ENCODE measurements at regions not wholly inside any gene's neighbourhood (a gene's known extent, or its start where the extent isn't known, plus 50 kb on each side); places are given as distances from the start of the nearest gene placed in this dataset.

DNA sequence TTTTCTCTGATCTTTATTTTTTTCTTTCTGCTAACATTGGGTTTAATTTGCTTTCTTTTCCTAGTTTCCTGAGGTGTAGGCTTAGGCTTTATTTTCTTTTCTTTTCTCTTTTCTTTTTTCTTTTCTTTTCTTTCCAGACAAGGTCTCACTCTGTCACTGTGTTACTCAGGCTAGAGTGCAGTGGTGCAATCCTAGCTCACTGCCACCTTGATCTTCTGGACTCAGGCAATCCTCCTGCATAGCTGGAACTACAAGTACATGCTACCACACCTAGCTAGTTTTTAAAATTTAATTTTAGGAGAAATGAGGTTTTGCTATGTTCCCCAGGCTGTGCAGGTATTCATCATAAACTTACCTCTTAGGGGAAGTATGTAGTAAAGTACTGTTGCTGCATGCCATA is 197.8 kb upstream of the ANKRD50 start:
- H3K27ac ChIP-seq (ENCODE audit: low read length) = no peak overlapping the region
- no peaks in the 10 kb centered on the region for H3K36me3 ChIP-seq (ENCODE audit: control insufficient read depth in 1 of 2, insufficient read depth in 2 of 2, low read length in 2 of 2)
- no peaks in the 10 kb centered on the region for H3K27me3 ChIP-seq (ENCODE audit: low read depth, low read length)
- H3K9me3 ChIP-seq (ENCODE audit: control insufficient read depth in 1 of 2, low read length in 2 of 2) = peaks cover 7 to 11% of the 10 kb centered on the region in 2 donors
- H3K4me3 ChIP-seq (ENCODE audit: low read depth in 1 of 2, low read length in 2 of 2) = no peak overlapping the region
- no peaks in the 10 kb centered on the region for H3K4me1 ChIP-seq (ENCODE audit: control insufficient read depth in 1 of 2, insufficient read depth in 2 of 2, low read length in 2 of 2)

DNA sequence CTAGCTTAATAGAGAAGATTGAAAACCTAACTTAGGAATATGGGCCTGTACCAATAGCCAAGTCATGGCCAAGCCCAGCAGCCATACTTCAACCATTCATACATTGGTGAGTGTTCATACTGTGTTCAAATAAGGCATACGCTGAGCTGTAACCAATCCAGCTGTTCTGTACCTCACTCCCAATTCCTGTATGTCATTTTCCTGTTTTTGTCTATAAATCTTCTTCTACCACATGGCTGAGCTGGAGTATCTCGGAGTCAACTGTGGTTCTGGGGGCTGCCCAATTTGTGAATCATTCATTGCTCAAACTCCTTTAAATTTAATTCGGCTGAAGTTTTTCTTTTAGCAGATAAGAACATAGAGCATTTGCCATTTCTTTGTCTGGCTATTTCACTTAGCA is 195.3 kb upstream of the ANKRD50 start:
- Histone ChIP-seq H3K27me3 (ENCODE audit: low read depth, low read length) (no peaks in the 10 kb centered on the region), H3K9me3 (ENCODE audit: control insufficient read depth in 1 of 2, low read length in 2 of 2) (peaks cover 0 to 4% of the 10 kb centered on the region in 2 donors), H3K27ac (ENCODE audit: low read length) (no peak overlapping the region), H3K36me3 (ENCODE audit: control insufficient read depth in 1 of 2, insufficient read depth in 2 of 2, low read length in 2 of 2) (no peaks in the 10 kb centered on the region), H3K4me1 (ENCODE audit: control insufficient read depth in 1 of 2, insufficient read depth in 2 of 2, low read length in 2 of 2) (no peaks in the 10 kb centered on the region), H3K4me3 (ENCODE audit: low read depth in 1 of 2, low read length in 2 of 2) (no peak overlapping the region)

DNA sequence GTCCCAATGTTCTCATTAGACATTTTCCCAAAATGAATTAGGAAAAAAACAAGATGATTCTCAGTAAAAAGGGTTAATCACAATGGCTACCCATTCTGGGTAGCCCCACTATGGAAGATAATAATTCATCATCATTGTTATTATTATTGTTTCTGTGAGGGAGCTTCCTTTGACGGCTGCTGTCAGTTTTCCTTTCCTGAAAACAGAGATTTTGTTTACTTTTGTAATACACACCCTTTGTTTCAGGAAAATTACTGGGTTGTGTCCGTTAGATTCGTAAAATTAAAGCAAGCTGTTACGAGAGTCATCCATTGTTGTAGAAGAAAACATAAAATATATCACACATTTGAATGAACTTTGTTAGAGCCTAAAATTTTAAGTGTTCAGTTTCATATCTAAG is 192.9 kb upstream of the ANKRD50 start:
- Histone ChIP-seq H3K4me1 (ENCODE audit: control insufficient read depth in 1 of 2, insufficient read depth in 2 of 2, low read length in 2 of 2) (no peaks in the 10 kb centered on the region), H3K9me3 (ENCODE audit: control insufficient read depth in 1 of 2, low read length in 2 of 2) (no peaks in the 10 kb centered on the region), H3K4me3 (ENCODE audit: low read depth in 1 of 2, low read length in 2 of 2) (no peak overlapping the region)

DNA sequence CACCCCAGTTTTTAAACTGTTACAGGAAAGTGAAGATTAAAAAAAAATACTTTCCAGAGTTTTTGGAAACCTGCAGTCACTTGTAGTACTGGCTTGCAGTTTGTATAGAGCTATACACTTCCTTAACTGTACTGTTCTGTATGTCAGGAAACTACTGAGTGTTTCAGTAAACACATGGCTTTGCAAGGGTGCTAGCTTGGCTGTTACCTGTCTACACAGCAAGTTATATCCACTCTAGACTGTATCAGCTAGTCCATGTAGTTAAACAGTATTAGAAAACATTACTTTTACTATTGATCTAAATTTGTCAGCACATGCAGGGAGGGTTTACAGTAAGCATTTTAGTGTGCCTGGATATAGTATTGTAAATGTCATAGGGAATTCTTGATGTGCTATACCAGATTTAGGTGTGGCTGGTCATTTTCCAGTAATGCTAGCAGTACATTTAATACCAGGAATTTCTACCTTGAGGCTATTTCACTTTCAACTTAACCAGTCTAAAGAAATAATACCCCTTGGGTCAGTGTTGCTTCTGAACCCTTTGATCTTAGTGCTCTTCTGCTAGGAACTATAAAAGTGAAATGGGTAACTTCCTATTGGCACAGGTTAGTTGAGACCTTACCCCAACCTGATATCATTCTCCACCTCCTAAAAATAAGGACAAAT is 192.3 kb upstream of the ANKRD50 start:
- no peaks in the 10 kb centered on the region for H3K36me3 ChIP-seq (ENCODE audit: control insufficient read depth in 1 of 2, insufficient read depth in 2 of 2, low read length in 2 of 2)
- H3K4me1 ChIP-seq (ENCODE audit: control insufficient read depth in 1 of 2, insufficient read depth in 2 of 2, low read length in 2 of 2) = no peaks in the 10 kb centered on the region
- H3K27ac ChIP-seq (ENCODE audit: low read length) = no peak overlapping the region
- no peaks in the 10 kb centered on the region for H3K27me3 ChIP-seq (ENCODE audit: low read depth, low read length)
- H3K4me3 ChIP-seq (ENCODE audit: low read depth in 1 of 2, low read length in 2 of 2) = no peak overlapping the region
- no peaks in the 10 kb centered on the region for H3K9me3 ChIP-seq (ENCODE audit: control insufficient read depth in 1 of 2, low read length in 2 of 2)

More for the DNA sequence above, 192.9 kb upstream of the ANKRD50 start:
- no peak overlapping the region for H3K27ac ChIP-seq (ENCODE audit: low read length)
- no peaks in the 10 kb centered on the region for H3K36me3 ChIP-seq (ENCODE audit: control insufficient read depth in 1 of 2, insufficient read depth in 2 of 2, low read length in 2 of 2)
- no peaks in the 10 kb centered on the region for H3K27me3 ChIP-seq (ENCODE audit: low read depth, low read length)

DNA sequence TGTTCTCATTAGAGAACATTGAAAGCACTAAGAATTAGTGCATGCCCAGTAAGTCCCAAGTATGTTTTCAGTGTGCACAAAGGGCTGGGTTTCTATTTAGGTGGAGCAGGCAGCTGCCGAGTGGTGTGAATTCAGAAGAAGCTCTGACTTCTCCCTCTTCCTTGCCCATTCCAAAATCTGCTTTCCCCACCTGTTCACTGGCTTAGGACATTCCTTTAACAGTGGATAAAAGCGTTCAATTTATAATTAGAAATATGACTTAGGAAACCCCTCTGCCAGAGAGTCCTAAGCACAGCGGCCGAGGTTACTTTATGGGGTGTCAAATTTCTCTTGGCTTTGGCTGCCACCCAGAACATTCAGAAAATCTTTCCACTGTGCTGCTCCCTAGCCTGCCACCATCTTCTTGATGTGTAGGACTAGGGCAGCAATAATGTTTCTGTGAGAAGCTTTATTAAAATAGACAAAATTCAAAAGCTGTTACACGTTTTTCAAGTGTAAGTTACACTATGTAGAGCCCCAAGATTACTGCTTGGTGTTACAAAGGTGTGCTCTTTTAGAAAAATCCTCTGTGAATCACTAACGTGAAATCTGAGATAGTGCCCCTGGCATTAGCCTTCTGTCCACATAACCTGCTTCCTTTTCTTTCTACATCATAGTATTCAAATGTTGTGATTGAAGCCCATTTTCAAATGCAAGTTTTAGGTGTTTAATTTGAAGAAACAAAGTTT is 191.6 kb upstream of the ANKRD50 start:
- Histone ChIP-seq H3K4me1 (ENCODE audit: control insufficient read depth in 1 of 2, insufficient read depth in 2 of 2, low read length in 2 of 2) (no peaks in the 10 kb centered on the region), H3K4me3 (ENCODE audit: low read depth in 1 of 2, low read length in 2 of 2) (no peak overlapping the region), H3K9me3 (ENCODE audit: control insufficient read depth in 1 of 2, low read length in 2 of 2) (no peaks in the 10 kb centered on the region), H3K27me3 (ENCODE audit: low read depth, low read length) (no peaks in the 10 kb centered on the region), H3K27ac (ENCODE audit: low read length) (no peak overlapping the region), H3K36me3 (ENCODE audit: control insufficient read depth in 1 of 2, insufficient read depth in 2 of 2, low read length in 2 of 2) (no peaks in the 10 kb centered on the region)

DNA sequence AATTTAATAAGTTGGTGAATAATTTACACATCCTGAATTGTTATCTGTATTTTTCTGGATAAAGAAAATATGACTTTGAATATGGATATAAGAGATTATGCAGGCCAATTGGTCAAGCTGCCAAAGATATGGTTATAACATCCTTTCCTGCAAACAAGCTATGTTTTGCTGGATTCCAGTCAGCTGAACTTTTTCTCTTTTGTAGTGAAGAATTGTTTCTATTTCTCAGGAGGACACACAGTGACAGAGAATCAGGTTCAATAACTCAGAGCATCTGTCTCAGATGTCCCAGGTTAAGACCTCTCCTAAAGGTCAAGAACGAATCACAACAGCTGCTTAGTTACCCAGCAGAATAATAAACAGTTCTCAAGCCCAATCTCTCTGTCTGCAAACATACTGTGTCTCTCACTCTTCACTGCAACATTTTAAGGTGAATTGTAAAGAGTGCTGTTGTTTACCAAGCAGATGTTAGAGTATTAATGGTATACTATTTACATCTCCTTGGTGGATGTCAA is 189.5 kb upstream of the ANKRD50 start:
- H3K27ac ChIP-seq (ENCODE audit: low read length) = no peak overlapping the region
- no peaks in the 10 kb centered on the region for H3K36me3 ChIP-seq (ENCODE audit: control insufficient read depth in 1 of 2, insufficient read depth in 2 of 2, low read length in 2 of 2)

DNA sequence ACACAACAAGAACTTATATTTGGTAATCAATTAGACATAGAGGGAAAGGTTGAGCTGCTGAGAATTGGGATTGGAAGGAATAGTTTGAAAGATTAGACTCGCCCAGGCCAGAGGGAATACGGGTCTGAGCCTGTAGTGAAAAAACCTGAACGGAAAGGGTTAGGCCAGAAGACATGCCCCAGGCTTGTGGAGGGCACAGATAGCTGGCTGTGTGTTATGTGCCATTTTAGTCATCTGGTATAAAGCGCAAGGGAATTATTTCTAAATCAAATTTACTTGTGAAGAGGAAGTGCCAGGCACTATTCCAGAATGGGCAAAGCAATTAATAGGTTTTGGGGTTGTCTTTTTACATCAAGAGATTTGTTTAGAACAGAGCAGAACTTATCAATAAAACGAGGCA is 187.5 kb upstream of the ANKRD50 start:
- Histone ChIP-seq H3K36me3 (ENCODE audit: control insufficient read depth in 1 of 2, insufficient read depth in 2 of 2, low read length in 2 of 2) (no peaks in the 10 kb centered on the region), H3K4me3 (ENCODE audit: low read depth in 1 of 2, low read length in 2 of 2) (no peak overlapping the region), H3K27ac (ENCODE audit: low read length) (no peak overlapping the region), H3K9me3 (ENCODE audit: control insufficient read depth in 1 of 2, low read length in 2 of 2) (no peaks in the 10 kb centered on the region), H3K4me1 (ENCODE audit: control insufficient read depth in 1 of 2, insufficient read depth in 2 of 2, low read length in 2 of 2) (no peaks in the 10 kb centered on the region), H3K27me3 (ENCODE audit: low read depth, low read length) (no peaks in the 10 kb centered on the region)

More for the DNA sequence above, 189.5 kb upstream of the ANKRD50 start:
- H3K4me1 ChIP-seq (ENCODE audit: control insufficient read depth in 1 of 2, insufficient read depth in 2 of 2, low read length in 2 of 2) = no peaks in the 10 kb centered on the region
- no peaks in the 10 kb centered on the region for H3K27me3 ChIP-seq (ENCODE audit: low read depth, low read length)
- no peaks in the 10 kb centered on the region for H3K9me3 ChIP-seq (ENCODE audit: control insufficient read depth in 1 of 2, low read length in 2 of 2)
- no peak overlapping the region for H3K4me3 ChIP-seq (ENCODE audit: low read depth in 1 of 2, low read length in 2 of 2)

DNA sequence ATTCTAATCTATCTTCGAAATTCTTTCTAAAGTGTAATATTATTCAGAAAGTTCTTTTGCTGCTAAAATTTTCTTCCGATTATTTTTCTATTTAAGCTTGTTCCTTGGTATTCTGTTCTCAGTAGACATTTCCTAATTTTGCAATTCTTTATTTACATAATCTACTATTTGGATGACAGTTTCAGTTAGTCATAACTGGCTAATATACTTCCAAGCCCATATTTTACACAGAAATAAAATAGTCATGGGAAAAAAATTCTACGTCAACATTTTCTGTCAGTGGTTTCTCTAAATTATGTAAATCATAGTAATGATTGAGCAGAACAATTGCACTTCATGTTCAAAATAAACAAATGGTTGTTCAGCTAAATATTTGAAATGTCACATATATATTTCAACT is 178.0 kb upstream of the ANKRD50 start:
- H3K9me3 ChIP-seq (ENCODE audit: control insufficient read depth in 1 of 2, low read length in 2 of 2) = no peaks in the 10 kb centered on the region
- H3K36me3 ChIP-seq (ENCODE audit: control insufficient read depth in 1 of 2, insufficient read depth in 2 of 2, low read length in 2 of 2) = no peaks in the 10 kb centered on the region
- H3K27ac ChIP-seq (ENCODE audit: low read length) = no peak overlapping the region
- H3K4me1 ChIP-seq (ENCODE audit: control insufficient read depth in 1 of 2, insufficient read depth in 2 of 2, low read length in 2 of 2) = no peaks in the 10 kb centered on the region
- H3K4me3 ChIP-seq (ENCODE audit: low read depth in 1 of 2, low read length in 2 of 2) = no peak overlapping the region
- no peaks in the 10 kb centered on the region for H3K27me3 ChIP-seq (ENCODE audit: low read depth, low read length)

DNA sequence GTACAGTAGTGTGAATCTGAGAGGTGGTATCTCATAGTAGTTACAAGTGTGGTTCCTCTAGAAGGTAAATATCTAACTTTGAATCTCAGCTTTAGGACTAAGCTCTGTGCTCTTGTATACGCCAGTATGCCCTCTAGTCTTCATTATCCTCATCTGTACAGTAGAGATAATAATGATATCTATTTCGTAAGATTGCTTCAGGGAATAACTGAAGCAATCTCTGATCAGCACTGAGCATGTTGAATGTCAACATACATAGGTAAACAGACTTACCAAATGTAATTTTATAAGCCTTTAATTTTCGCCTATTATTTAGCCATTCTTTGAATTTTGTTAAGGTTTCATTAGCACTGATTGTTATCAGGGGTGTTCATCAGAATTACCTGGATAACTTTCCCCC is 175.2 kb upstream of the ANKRD50 start:
- Histone ChIP-seq H3K27me3 (ENCODE audit: low read depth, low read length) (no peaks in the 10 kb centered on the region), H3K36me3 (ENCODE audit: control insufficient read depth in 1 of 2, insufficient read depth in 2 of 2, low read length in 2 of 2) (no peaks in the 10 kb centered on the region), H3K27ac (ENCODE audit: low read length) (no peak overlapping the region), H3K9me3 (ENCODE audit: control insufficient read depth in 1 of 2, low read length in 2 of 2) (no peaks in the 10 kb centered on the region), H3K4me1 (ENCODE audit: control insufficient read depth in 1 of 2, insufficient read depth in 2 of 2, low read length in 2 of 2) (no peaks in the 10 kb centered on the region), H3K4me3 (ENCODE audit: low read depth in 1 of 2, low read length in 2 of 2) (no peak overlapping the region)

DNA sequence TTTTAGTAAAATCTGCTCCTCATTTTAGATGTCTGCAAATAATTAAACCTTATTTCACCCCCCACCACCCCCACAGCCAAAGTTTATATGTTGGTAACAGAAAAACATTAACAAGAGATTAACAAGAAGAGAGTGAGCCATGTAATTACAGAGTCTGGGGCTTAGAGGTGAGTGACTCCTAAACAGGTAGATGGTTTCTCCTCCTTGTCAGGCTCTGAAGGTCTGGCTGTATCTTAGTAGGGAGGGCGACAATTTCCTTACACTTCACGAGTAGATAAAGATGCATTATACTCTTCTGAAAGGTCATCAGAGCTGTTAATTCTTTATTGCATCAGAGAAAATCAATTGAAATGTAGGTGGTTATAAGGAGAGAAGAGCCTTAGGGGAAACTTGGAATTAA is 171.8 kb upstream of the ANKRD50 start:
- no peaks in the 10 kb centered on the region for H3K36me3 ChIP-seq (ENCODE audit: control insufficient read depth in 1 of 2, insufficient read depth in 2 of 2, low read length in 2 of 2)
- no peaks in the 10 kb centered on the region for H3K27me3 ChIP-seq (ENCODE audit: low read depth, low read length)
- no peak overlapping the region for H3K4me3 ChIP-seq (ENCODE audit: low read depth in 1 of 2, low read length in 2 of 2)
- H3K9me3 ChIP-seq (ENCODE audit: control insufficient read depth in 1 of 2, low read length in 2 of 2) = no peaks in the 10 kb centered on the region
- no peak overlapping the region for H3K27ac ChIP-seq (ENCODE audit: low read length)
- no peaks in the 10 kb centered on the region for H3K4me1 ChIP-seq (ENCODE audit: control insufficient read depth in 1 of 2, insufficient read depth in 2 of 2, low read length in 2 of 2)

DNA sequence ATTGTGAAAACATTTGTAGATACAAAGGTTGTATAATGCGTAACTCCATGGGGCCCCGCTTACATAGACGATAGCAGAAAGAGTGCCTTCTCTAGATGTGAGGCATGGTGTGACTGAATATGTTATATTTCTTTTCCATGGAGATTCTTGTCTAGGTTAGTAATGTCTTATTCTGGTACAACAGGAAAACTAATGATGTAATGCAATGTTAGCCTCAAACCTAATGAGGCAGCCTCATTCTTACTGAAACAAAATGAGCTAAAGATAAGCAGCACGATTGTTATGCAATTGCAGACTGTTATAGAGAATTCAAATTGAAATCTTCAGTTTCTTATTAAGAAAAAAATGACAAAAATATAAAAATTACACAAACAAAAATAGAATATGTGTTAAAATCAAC is 171.1 kb upstream of the ANKRD50 start:
- H3K9me3 ChIP-seq (ENCODE audit: control insufficient read depth in 1 of 2, low read length in 2 of 2) = no peaks in the 10 kb centered on the region
- H3K4me1 ChIP-seq (ENCODE audit: control insufficient read depth in 1 of 2, insufficient read depth in 2 of 2, low read length in 2 of 2) = no peaks in the 10 kb centered on the region
- no peaks in the 10 kb centered on the region for H3K27me3 ChIP-seq (ENCODE audit: low read depth, low read length)
- no peaks in the 10 kb centered on the region for H3K36me3 ChIP-seq (ENCODE audit: control insufficient read depth in 1 of 2, insufficient read depth in 2 of 2, low read length in 2 of 2)
- H3K4me3 ChIP-seq (ENCODE audit: low read depth in 1 of 2, low read length in 2 of 2) = no peak overlapping the region
- H3K27ac ChIP-seq (ENCODE audit: low read length) = no peak overlapping the region

Measured in muscle layer of duodenum (tissue), 2 donors.